ENCODE measurements at regions not wholly inside any gene's neighbourhood (a gene's known extent, or its start where the extent isn't known, plus 50 kb on each side); places are given as distances from the start of the nearest gene placed in this dataset.

- Histone ChIP-seq H3K27me3 (no peaks in the 10 kb centered on the region), H3K4me3 (no peak overlapping the region), H3K4me1 (peaks cover 6% of the 10 kb centered on the region), H3K36me3 (no peaks in the 10 kb centered on the region), H3K9me3 (no peaks in the 10 kb centered on the region), H3K27ac (no peak overlapping the region)
- TF ChIP-seq CTCF (IDR thresholded peaks at IDR 0.05): no peak
- TF ChIP-seq POLR2AphosphoS5 (IDR thresholded peaks at IDR 0.05; ENCODE audit: insufficient read depth in 1 of 2, low read depth in 1 of 2): no peak
- TF ChIP-seq POLR2A (IDR thresholded peaks at IDR 0.05): no peak
- intact Hi-C loops (cut with DNase I): no loop called here
- DNase-seq (ENCODE audit: extremely low spot score in 2 of 2): no peak
These were observed 179.8 kb upstream of the DYRK2 start for GRCh38 chr12:67468549-67469245.

GRCh38 chr12:67469666-67470065, 178.9 kb upstream of the DYRK2 start:
- intact Hi-C loops (cut with DNase I): no loop called here
- Histone ChIP-seq H3K9me3 (no peaks in the 10 kb centered on the region), H3K4me3 (no peak overlapping the region), H3K27me3 (no peaks in the 10 kb centered on the region), H3K36me3 (no peaks in the 10 kb centered on the region), H3K27ac (no peak overlapping the region), H3K4me1 (peaks cover 6% of the 10 kb centered on the region)
- no peak for DNase-seq (ENCODE audit: extremely low spot score in 2 of 2)
- no peak for TF ChIP-seq POLR2AphosphoS5 (IDR thresholded peaks at IDR 0.05; ENCODE audit: insufficient read depth in 1 of 2, low read depth in 1 of 2)
- no peak for TF ChIP-seq POLR2A (IDR thresholded peaks at IDR 0.05)
- TF ChIP-seq CTCF (IDR thresholded peaks at IDR 0.05): no peak

GRCh38 chr12:67471810-67472209, 176.7 kb upstream of the DYRK2 start:
- intact Hi-C loops (cut with DNase I): no loop called here

GRCh38 chr12:67472539-67472938, 176.0 kb upstream of the DYRK2 start:
- intact Hi-C loops (cut with DNase I): no loop called here
- DNase-seq (ENCODE audit: extremely low spot score in 2 of 2): no peak
- Histone ChIP-seq H3K27me3 (no peaks in the 10 kb centered on the region), H3K36me3 (no peaks in the 10 kb centered on the region), H3K4me1 (peaks cover 6% of the 10 kb centered on the region), H3K27ac (no peak overlapping the region), H3K4me3 (no peak overlapping the region), H3K9me3 (no peaks in the 10 kb centered on the region)
- no peak for TF ChIP-seq POLR2AphosphoS5 (IDR thresholded peaks at IDR 0.05; ENCODE audit: insufficient read depth in 1 of 2, low read depth in 1 of 2)
- no peak for TF ChIP-seq POLR2A (IDR thresholded peaks at IDR 0.05)
- no peak for TF ChIP-seq CTCF (IDR thresholded peaks at IDR 0.05)

More at GRCh38 chr12:67471810-67472209, 176.7 kb upstream of the DYRK2 start:
- no peaks in the 10 kb centered on the region for H3K36me3 ChIP-seq
- no peaks in the 10 kb centered on the region for H3K9me3 ChIP-seq
- no peak for DNase-seq (ENCODE audit: extremely low spot score in 2 of 2)
- peaks cover 6% of the 10 kb centered on the region for H3K4me1 ChIP-seq
- TF ChIP-seq POLR2A (IDR thresholded peaks at IDR 0.05): no peak
- no peak for TF ChIP-seq POLR2AphosphoS5 (IDR thresholded peaks at IDR 0.05; ENCODE audit: insufficient read depth in 1 of 2, low read depth in 1 of 2)
- no peak for TF ChIP-seq CTCF (IDR thresholded peaks at IDR 0.05)
- H3K27ac ChIP-seq: no peak overlapping the region
- no peak overlapping the region for H3K4me3 ChIP-seq
- H3K27me3 ChIP-seq: no peaks in the 10 kb centered on the region

GRCh38 chr12:67474934-67475620, 173.5 kb upstream of the DYRK2 start:
- Histone ChIP-seq H3K27me3 (no peaks in the 10 kb centered on the region), H3K36me3 (no peaks in the 10 kb centered on the region), H3K4me3 (no peak overlapping the region), H3K27ac (no peak overlapping the region), H3K4me1 (peaks cover 6% of the 10 kb centered on the region), H3K9me3 (no peaks in the 10 kb centered on the region)
- DNase-seq (ENCODE audit: extremely low spot score in 2 of 2): no peak
- TF ChIP-seq POLR2AphosphoS5 (IDR thresholded peaks at IDR 0.05; ENCODE audit: insufficient read depth in 1 of 2, low read depth in 1 of 2) (no peak), POLR2A (IDR thresholded peaks at IDR 0.05) (no peak), CTCF (IDR thresholded peaks at IDR 0.05) (no peak)
- intact Hi-C loops (cut with DNase I): no loop called here
